IMR-90 (cell line): ENCODE measurements at regions not wholly inside any gene's neighbourhood (a gene's known extent, or its start where the extent isn't known, plus 50 kb on each side); places are given as distances from the start of the nearest gene placed in this dataset.

Source experiments
- ATAC-seq: fragments of 200-7000 bp; cut with Tn5 transposase; 2 replicates; pipeline ENCODE4 v1.9.1; 2020; ENCODE audit warnings: low read depth, mild to moderate bottlenecking, moderate library complexity
- BruUV-seq: library from RNA; stranded (reverse); fragments of 400-500 nt; replicated peaks from 2 replicates; lab custom pipeline; 2021; lab: Mats Ljungman, UMichigan
- CTCF ChIA-PET: fragments of 300-600 bp; formaldehyde crosslinking; extraction: SDS; loops from one replicate; lab custom pipeline; 2021; ENCODE audit warnings: antibody characterized with exemption; lab: Yijun Ruan, JAX
- POLR2A ChIA-PET: fragments of 300-600 bp; sonication (Branson Sonifier 250); formaldehyde crosslinking; loops from one replicate; lab custom pipeline; 2022; ENCODE audit warnings: antibody characterized with exemption; ENCODE audit not compliant: unreplicated experiment; lab: Charles Lee
- DNase-seq: peaks from one replicate; pipeline ENCODE4 v3.0.0; 2013
- H2AFZ ChIP-seq: replicated peaks from 2 replicates; pipeline ENCODE3; 2013; ENCODE audit warnings: low read length, mild to moderate bottlenecking; ENCODE audit not compliant: poor library complexity
- H2AK5ac ChIP-seq: 2 replicates; pipeline ENCODE4 v1.6.1; 2013; ENCODE audit warnings: low read depth, low read length, inconsistent platforms
- H2AK9ac ChIP-seq: replicated peaks from 2 replicates; pipeline ENCODE3; 2013; ENCODE audit warnings: mild to moderate bottlenecking, low read depth, low read length, moderate library complexity; ENCODE audit not compliant: poor library complexity
- H2BK120ac ChIP-seq: 2 replicates; pipeline ENCODE4 v1.6.1; 2013; ENCODE audit warnings: low read depth, low read length, inconsistent platforms
- H2BK15ac ChIP-seq: 3 replicates; pipeline ENCODE4 v1.6.1; 2013; ENCODE audit warnings: low read depth, low read length, inconsistent platforms
- H2BK20ac ChIP-seq: 2 replicates; pipeline ENCODE4 v1.6.1; 2013; ENCODE audit warnings: low read depth, mild to moderate bottlenecking, inconsistent platforms, low read length, moderate library complexity
- H2BK5ac ChIP-seq: 2 replicates; pipeline ENCODE4 v1.6.1; 2013; ENCODE audit warnings: mild to moderate bottlenecking, low read depth, low read length, inconsistent platforms; ENCODE audit not compliant: poor library complexity, severe bottlenecking
- H3K14ac ChIP-seq: replicated peaks from 2 replicates; pipeline ENCODE4 v1.6.1; 2013; ENCODE audit warnings: low read depth, low read length, inconsistent platforms
- H3K18ac ChIP-seq: 2 replicates; pipeline ENCODE4 v1.6.1; 2013; ENCODE audit warnings: low read depth, low read length, control low read depth
- H3K23ac ChIP-seq: 2 replicates; pipeline ENCODE4 v1.6.1; 2013; ENCODE audit warnings: low read depth, low read length, inconsistent platforms
- H3K27ac ChIP-seq: 2 replicates; pipeline ENCODE4 v1.5.1; 2013; ENCODE audit warnings: mild to moderate bottlenecking, control low read depth, low read length; ENCODE audit not compliant: insufficient read depth
- H3K27me3 ChIP-seq: 2 replicates; pipeline ENCODE4 v1.6.1; 2013; ENCODE audit warnings: low read length; ENCODE audit not compliant: control insufficient read depth, insufficient read depth
- H3K36me3 ChIP-seq: 2 replicates; pipeline ENCODE4 v1.6.1; 2013; ENCODE audit warnings: low read length, mixed read lengths; ENCODE audit not compliant: control insufficient read depth, insufficient read depth
- H3K4ac ChIP-seq: 2 replicates; pipeline ENCODE4 v1.6.1; 2013; ENCODE audit warnings: low read depth, low read length, inconsistent platforms
- H3K4me1 ChIP-seq: 2 replicates; pipeline ENCODE4 v1.6.1; 2013; ENCODE audit warnings: low read length, mixed read lengths; ENCODE audit not compliant: control insufficient read depth, insufficient read depth
- H3K4me2 ChIP-seq: 2 replicates; pipeline ENCODE4 v1.6.1; 2013; ENCODE audit warnings: low read depth, mild to moderate bottlenecking, control low read depth, low read length, moderate library complexity
- H3K4me3 ChIP-seq: 2 replicates; pipeline ENCODE4 v1.5.1; 2013; ENCODE audit warnings: low read depth, mild to moderate bottlenecking, control low read depth, low read length, moderate library complexity; ENCODE audit not compliant: insufficient read depth
- H3K56ac ChIP-seq: 2 replicates; pipeline ENCODE4 v1.6.1; 2013; ENCODE audit warnings: low read length, inconsistent platforms; ENCODE audit not compliant: insufficient read depth; ENCODE audit errors: extremely low read depth
- H3K79me1 ChIP-seq, 2 experiments: 2 replicates each; pipeline ENCODE4 v1.6.1; 2013; ENCODE audit warnings: low read length in 2 of 2, inconsistent platforms in 1 of 2, low read depth in 1 of 2
- H3K9ac ChIP-seq: 2 replicates; pipeline ENCODE4 v1.6.1; 2013; ENCODE audit warnings: low read depth, low read length, control low read depth
- H3K9me1 ChIP-seq: 2 replicates; pipeline ENCODE4 v1.6.1; 2013; ENCODE audit warnings: low read length, inconsistent platforms; ENCODE audit not compliant: insufficient read depth
- H3K9me3 ChIP-seq: 2 replicates; pipeline ENCODE4 v1.6.1; 2013; ENCODE audit warnings: low read length; ENCODE audit not compliant: control insufficient read depth, insufficient read depth
- H4K20me1 ChIP-seq: 2 replicates; pipeline ENCODE4 v1.6.1; 2013; ENCODE audit warnings: low read length, inconsistent platforms; ENCODE audit not compliant: insufficient read depth
- H4K5ac ChIP-seq: 2 replicates; pipeline ENCODE4 v1.6.1; 2013; ENCODE audit warnings: mild to moderate bottlenecking, low read depth, low read length, control low read depth
- H4K8ac ChIP-seq, 2 experiments: 2 replicates each; pipeline ENCODE4 v1.6.1; 2013; ENCODE audit warnings: low read depth in 2 of 2, low read length in 2 of 2, control low read depth in 1 of 2, inconsistent platforms in 1 of 2
- H4K91ac ChIP-seq: 2 replicates; pipeline ENCODE4 v1.6.1; 2013; ENCODE audit warnings: low read depth, low read length, inconsistent platforms; ENCODE audit not compliant: insufficient read depth
- BHLHE40 ChIP-seq: fragments of 150-350 bp; IDR thresholded peaks from 2 replicates; pipeline ENCODE4 v1.6.1; 2016; ENCODE audit warnings: mild to moderate bottlenecking, low read depth, low read length
- CEBPB ChIP-seq: IDR thresholded peaks from 2 replicates; pipeline ENCODE4 v1.6.1; 2012; ENCODE audit warnings: low read depth, low read length, improper control_type of control experiment
- CHD1 ChIP-seq: IDR thresholded peaks from 2 replicates; pipeline ENCODE4 v1.6.1; 2012; ENCODE audit warnings: low read depth, low read length, improper control_type of control experiment
- CTCF ChIP-seq: conservative IDR thresholded peaks from 2 replicates; pipeline ENCODE4 v1.5.1; 2012; ENCODE audit warnings: mild to moderate bottlenecking, low read depth, low read length, improper control_type of control experiment
- ELK1 ChIP-seq: fragments of 150-350 bp; IDR thresholded peaks from 2 replicates; pipeline ENCODE4 v1.6.1; 2016; ENCODE audit warnings: low read depth, mild to moderate bottlenecking, low read length, moderate library complexity, borderline replicate concordance
- FOS ChIP-seq: fragments of 150-350 bp; IDR thresholded peaks from 2 replicates; pipeline ENCODE4 v1.6.1; 2016; ENCODE audit warnings: low read depth, low read length
- MAFK ChIP-seq: IDR thresholded peaks from 2 replicates; pipeline ENCODE4 v1.6.1; 2012; ENCODE audit warnings: low read depth, low read length, improper control_type of control experiment
- MAZ ChIP-seq: IDR thresholded peaks from 2 replicates; pipeline ENCODE4 v1.6.1; 2012; ENCODE audit warnings: low read depth, mild to moderate bottlenecking, low read length, improper control_type of control experiment, moderate library complexity, borderline replicate concordance
- MXI1 ChIP-seq: IDR thresholded peaks from 2 replicates; pipeline ENCODE4 v1.6.1; 2012; ENCODE audit warnings: low read depth, mild to moderate bottlenecking, low read length, moderate library complexity, borderline replicate concordance
- NFE2L2 ChIP-seq: fragments of 150-350 bp; IDR thresholded peaks from 2 replicates; pipeline ENCODE4 v1.6.1; 2016; ENCODE audit warnings: low read depth, mild to moderate bottlenecking, low read length
- POLR2A ChIP-seq: IDR thresholded peaks from 2 replicates; pipeline ENCODE4 v1.6.1; 2012; ENCODE audit warnings: mild to moderate bottlenecking, low read depth, low read length
- RAD21 ChIP-seq: IDR thresholded peaks from 2 replicates; pipeline ENCODE4 v1.6.1; 2012; ENCODE audit warnings: low read length, improper control_type of control experiment
- RCOR1 ChIP-seq: IDR thresholded peaks from 2 replicates; pipeline ENCODE4 v1.6.1; 2012; ENCODE audit warnings: mild to moderate bottlenecking, low read length, improper control_type of control experiment; ENCODE audit not compliant: insufficient replicate concordance
- RFX5 ChIP-seq: IDR thresholded peaks from 2 replicates; pipeline ENCODE4 v1.8.0; 2012; ENCODE audit warnings: low read depth, mild to moderate bottlenecking, low read length, moderate library complexity
- SMC3 ChIP-seq: fragments of 150-350 bp; IDR thresholded peaks from 2 replicates; pipeline ENCODE4 v1.6.1; 2016; ENCODE audit warnings: low read depth, mild to moderate bottlenecking, antibody characterized with exemption, low read length, moderate library complexity
- USF2 ChIP-seq: fragments of 150-350 bp; IDR thresholded peaks from 2 replicates; pipeline ENCODE4 v1.6.1; 2017; ENCODE audit warnings: mild to moderate bottlenecking, antibody characterized with exemption, low read length, low read depth
- WGBS, 2 experiments: methylation state at CpG; one replicate each; pipeline versions ENCODE4 v1.1.5 to v1.1.7; 2013; ENCODE audit warnings: missing lambda C conversion rate in 2 of 2; ENCODE audit not compliant: insufficient read length in 1 of 2; ENCODE audit errors: extremely low coverage in 2 of 2; 5-methylcytosine and 5-hydroxymethylcytosine counted together
- dilution Hi-C: fragments of 300-500 bp; cut with HindIII; formaldehyde crosslinking; loops from one replicate; pipeline ENCODE4 v1.14.3; 2018; ENCODE audit warnings: low sequenced_read_pairs; ENCODE audit not compliant: unreplicated experiment
- in situ Hi-C: fragments of 300-500 bp; cut with MboI; formaldehyde crosslinking; loops from 3 replicates; pipeline ENCODE4 v1.14.3; 2019; ENCODE audit warnings: low sequenced_read_pairs, inconsistent platforms, mixed read lengths
- intact Hi-C: fragments of 100-400 bp; cut with micrococcal nuclease; formaldehyde crosslinking; loops from 2 replicates; pipeline ENCODE4 v1.10.0; 2022

- Histone ChIP-seq H3K27ac (no peak overlapping the region), H3K4ac (no peak overlapping the region), H3K14ac (no peak overlapping the region), H3K9me1 (no peaks in the 10 kb centered on the region), H3K36me3 (no peaks in the 10 kb centered on the region), H2BK120ac (no peak overlapping the region), H3K9ac (no peak overlapping the region), H2AK5ac (no peak overlapping the region), H3K4me1 (no peaks in the 10 kb centered on the region), H2AK9ac (no peak overlapping the region), H3K4me2 (no peak overlapping the region), H3K23ac (no peak overlapping the region), H3K9me3 (no peaks in the 10 kb centered on the region), H3K56ac (no peak overlapping the region), H2AFZ (no peak overlapping the region), H4K5ac (no peak overlapping the region), H2BK20ac (no peak overlapping the region), H3K79me1 (no peaks in the 10 kb centered on the region), H2BK5ac (no peak overlapping the region), H4K20me1 (no peaks in the 10 kb centered on the region), H3K4me3 (no peak overlapping the region), H2BK15ac (no peak overlapping the region), H3K27me3 (no peaks in the 10 kb centered on the region; the same call in 1 of the 2 replicates), H4K91ac (no peak overlapping the region), H4K8ac (no peak overlapping the region), H3K18ac (no peak overlapping the region)
- 80% methylated on average over 2 of the region's 5 CpGs; no CpG with 5 or more reads in 1 of the 2 experiments for WGBS, 2 experiments
- dilution Hi-C loops (no loop called here), in situ Hi-C loops (no loop called here), intact Hi-C loops (no loop called here)
- no TSS peak for BruUV-seq
- DNase-seq (no peak), ATAC-seq (no peak)
- TF ChIP-seq RFX5 (no peak), POLR2A (no peak), FOS (no peak), BHLHE40 (no peak), ELK1 (no peak), MXI1 (no peak), MAZ (no peak), SMC3 (no peak), NFE2L2 (no peak), CHD1 (no peak), RAD21 (no peak), USF2 (no peak), CTCF (no peak), CEBPB (no peak), RCOR1 (no peak), MAFK (no peak)
- ChIA-PET POLR2A (no interaction called here), CTCF (no interaction called here)
Observed at GRCh38 chr13:108363666-108364065, 94.1 kb downstream of the TNFSF13B start.
